GM12892 (cell line): ENCODE measurements at regions not wholly inside any gene's neighbourhood (a gene's known extent, or its start where the extent isn't known, plus 50 kb on each side); places are given as distances from the start of the nearest gene placed in this dataset.

ENCODE experiments used
- DNase-seq: peaks from one replicate; pipeline ENCODE4 v3.0.0; 2011; ENCODE audit not compliant: insufficient read length
- FAIRE-seq: peaks from 2 replicates; lab custom pipeline; 2011; peaks lifted over from hg19 to GRCh38; lab: Jason Lieb, UNC
- POLR2A ChIP-seq: IDR thresholded peaks from 2 replicates; pipeline ENCODE4 v1.6.1; 2011; ENCODE audit warnings: low read depth, low read length, control low read depth
- POLR2AphosphoS5 ChIP-seq: IDR thresholded peaks from 2 replicates; pipeline ENCODE4 v1.6.1; 2011; ENCODE audit warnings: low read depth, low read length, control low read depth
- TAF1 ChIP-seq: IDR thresholded peaks from 2 replicates; pipeline ENCODE4 v1.6.1; 2011; ENCODE audit warnings: low read depth, mild to moderate bottlenecking, control low read depth, low read length, borderline replicate concordance

- TF ChIP-seq POLR2AphosphoS5 (no peak), POLR2A (no peak), TAF1 (no peak)
- DNase-seq (peak; percentile 50), FAIRE-seq (peak; percentile 84)
Measured at GRCh38 chr13:29935309-29935981, 85.0 kb upstream of the UBL3 start.

- DNase-seq (no peak), FAIRE-seq (no peak)
Measured at GRCh38 chr13:29934531-29935308, 84.3 kb upstream of the UBL3 start.

GRCh38 chr13:29933401-29933800 lies 83.0 kb upstream of the UBL3 start:
- no peak for TF ChIP-seq POLR2AphosphoS5
- TF ChIP-seq TAF1, result no peak
- TF ChIP-seq POLR2A, result no peak
- no peak for FAIRE-seq
- DNase-seq, result no peak

More at GRCh38 chr13:29934531-29935308, 84.3 kb upstream of the UBL3 start:
- TF ChIP-seq POLR2A (no peak), POLR2AphosphoS5 (no peak), TAF1 (no peak)

GRCh38 chr13:29931696-29932095 lies 81.3 kb upstream of the UBL3 start:
- TF ChIP-seq POLR2AphosphoS5, result no peak
- TF ChIP-seq TAF1, result no peak
- FAIRE-seq (no peak), DNase-seq (no peak)

- FAIRE-seq (no peak), DNase-seq (no peak)
- no peak for TF ChIP-seq TAF1
- TF ChIP-seq POLR2AphosphoS5, result no peak
- TF ChIP-seq POLR2A, result no peak
Measured at GRCh38 chr13:29929062-29929847, 78.8 kb upstream of the UBL3 start.

- FAIRE-seq (no peak), DNase-seq (no peak)
- TF ChIP-seq TAF1, result no peak
Measured at GRCh38 chr13:29926098-29926476, 75.7 kb upstream of the UBL3 start.

GRCh38 chr13:29925457-29926097 lies 75.2 kb upstream of the UBL3 start:
- TF ChIP-seq POLR2AphosphoS5 (no peak), POLR2A (no peak), TAF1 (no peak)
- no peak for DNase-seq
- FAIRE-seq, result no peak

GRCh38 chr13:29924482-29925350 lies 74.3 kb upstream of the UBL3 start:
- FAIRE-seq, result no peak
- no peak for DNase-seq
- TF ChIP-seq POLR2AphosphoS5 (no peak), TAF1 (no peak), POLR2A (no peak)

- TF ChIP-seq POLR2A, result no peak
- no peak for TF ChIP-seq POLR2AphosphoS5
- no peak for TF ChIP-seq TAF1
- DNase-seq (peak; percentile 52), FAIRE-seq (no peak)
Measured at GRCh38 chr13:29923554-29924481, 73.4 kb upstream of the UBL3 start.
